BJ (cell line): ENCODE measurements at regions not wholly inside any gene's neighbourhood (a gene's known extent, or its start where the extent isn't known, plus 50 kb on each side); places are given as distances from the start of the nearest gene placed in this dataset.

ENCODE experiments used
- CTCF ChIA-PET: fragments of 350-600 bp; formaldehyde crosslinking; extraction: SDS; loops from one replicate; lab custom pipeline; 2021; ENCODE audit warnings: antibody characterized with exemption, inconsistent platforms; lab: Yijun Ruan, JAX
- POLR2A ChIA-PET: fragments of 300-600 bp; sonication (Branson Sonifier 250); formaldehyde crosslinking; extraction: SDS; loops from one replicate; lab custom pipeline; 2021; ENCODE audit warnings: antibody characterized with exemption; lab: Charles Lee
- DNase-seq: peaks from one replicate; pipeline ENCODE4 v3.0.0-alpha.2; 2011; ENCODE audit warnings: low read depth
- H3K27me3 ChIP-seq: 2 replicates; pipeline ENCODE4 v1.6.0; 2011; ENCODE audit warnings: low read length; ENCODE audit not compliant: control insufficient read depth, insufficient read depth
- H3K36me3 ChIP-seq: 2 replicates; pipeline ENCODE4 v1.5.1; 2011; ENCODE audit warnings: low read length; ENCODE audit not compliant: control insufficient read depth, insufficient read depth
- H3K4me3 ChIP-seq: 2 replicates; pipeline ENCODE4 v1.5.1; 2011; ENCODE audit warnings: low read depth, mild to moderate bottlenecking, control low read depth, low read length
- TF ChIP-seq, protein P1 (sequence below): IDR thresholded peaks from 2 replicates; pipeline ENCODE4 v1.5.1; 2011; ENCODE audit warnings: low read depth, mild to moderate bottlenecking, control low read depth, inconsistent platforms, low read length, moderate library complexity; ENCODE audit not compliant: insufficient read depth

DNA sequence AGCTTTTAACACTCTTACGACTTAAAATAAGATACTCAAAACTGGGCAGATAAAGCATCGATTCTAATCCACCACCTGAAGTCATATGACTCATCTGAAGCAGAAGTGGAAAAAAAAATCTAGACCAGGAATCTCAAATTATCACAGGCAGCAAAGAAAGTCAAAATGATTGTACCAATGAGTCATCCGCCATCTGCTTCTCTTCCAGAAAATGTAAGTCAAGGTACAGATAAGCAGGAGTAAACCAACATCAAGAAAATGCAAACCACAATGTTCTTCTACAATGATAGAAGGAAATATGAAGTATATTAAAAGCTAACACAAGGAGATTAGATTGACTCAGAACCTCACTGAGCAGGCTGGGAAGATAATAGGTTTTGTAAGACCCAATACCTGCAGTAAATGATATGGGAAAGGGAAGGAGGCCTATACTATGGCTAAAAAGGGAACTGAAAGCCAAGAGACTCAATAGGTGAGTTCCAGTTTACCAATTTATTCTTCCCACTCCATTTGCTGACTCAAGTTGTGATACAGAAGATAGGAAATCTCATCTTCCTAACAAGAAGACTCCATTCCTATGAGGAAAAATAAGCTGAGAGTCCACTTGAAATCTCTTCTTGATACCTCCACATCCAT, 88.4 kb upstream of the TET2 start:
- Histone ChIP-seq H3K27me3 (no peaks in the 10 kb centered on the region), H3K36me3 (no peaks in the 10 kb centered on the region), H3K4me3 (no peak overlapping the region)
- ChIA-PET POLR2A (no interaction called here), CTCF (interaction anchor here (1.3 kb wide), 1 partner anchor 13 kb away, joined by 3 read pairs; no protein-coding TSS in a partner anchor)
- TF ChIP-seq, protein P1, sequence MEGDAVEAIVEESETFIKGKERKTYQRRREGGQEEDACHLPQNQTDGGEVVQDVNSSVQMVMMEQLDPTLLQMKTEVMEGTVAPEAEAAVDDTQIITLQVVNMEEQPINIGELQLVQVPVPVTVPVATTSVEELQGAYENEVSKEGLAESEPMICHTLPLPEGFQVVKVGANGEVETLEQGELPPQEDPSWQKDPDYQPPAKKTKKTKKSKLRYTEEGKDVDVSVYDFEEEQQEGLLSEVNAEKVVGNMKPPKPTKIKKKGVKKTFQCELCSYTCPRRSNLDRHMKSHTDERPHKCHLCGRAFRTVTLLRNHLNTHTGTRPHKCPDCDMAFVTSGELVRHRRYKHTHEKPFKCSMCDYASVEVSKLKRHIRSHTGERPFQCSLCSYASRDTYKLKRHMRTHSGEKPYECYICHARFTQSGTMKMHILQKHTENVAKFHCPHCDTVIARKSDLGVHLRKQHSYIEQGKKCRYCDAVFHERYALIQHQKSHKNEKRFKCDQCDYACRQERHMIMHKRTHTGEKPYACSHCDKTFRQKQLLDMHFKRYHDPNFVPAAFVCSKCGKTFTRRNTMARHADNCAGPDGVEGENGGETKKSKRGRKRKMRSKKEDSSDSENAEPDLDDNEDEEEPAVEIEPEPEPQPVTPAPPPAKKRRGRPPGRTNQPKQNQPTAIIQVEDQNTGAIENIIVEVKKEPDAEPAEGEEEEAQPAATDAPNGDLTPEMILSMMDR: no peak
- DNase-seq: no peak

DNA sequence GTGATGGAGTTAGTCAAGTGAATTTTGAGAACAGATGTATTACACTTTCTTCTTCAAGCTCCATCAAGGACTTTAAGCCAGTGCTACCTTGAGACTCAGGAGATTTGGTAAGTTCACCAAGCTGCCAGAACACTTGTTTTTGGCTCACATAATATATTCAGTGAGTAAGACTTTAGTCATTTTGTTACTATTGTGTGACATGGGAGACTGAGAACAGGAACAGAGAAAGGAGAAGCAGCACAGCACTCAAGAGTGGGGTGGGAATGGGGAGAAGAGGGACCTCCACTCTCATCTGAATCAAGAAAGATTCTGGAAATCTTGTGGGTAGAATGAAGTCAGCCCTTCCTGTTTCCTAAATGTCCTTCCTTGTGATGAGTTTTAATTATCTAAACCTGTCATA, 87.3 kb upstream of the TET2 start:
- POLR2A ChIA-PET: no interaction called here
- TF ChIP-seq, protein P1: no peak
- DNase-seq: no peak
- H3K4me3 ChIP-seq: no peak overlapping the region
- no peaks in the 10 kb centered on the region for H3K27me3 ChIP-seq
- no peaks in the 10 kb centered on the region for H3K36me3 ChIP-seq
- CTCF ChIA-PET: no interaction called here

DNA sequence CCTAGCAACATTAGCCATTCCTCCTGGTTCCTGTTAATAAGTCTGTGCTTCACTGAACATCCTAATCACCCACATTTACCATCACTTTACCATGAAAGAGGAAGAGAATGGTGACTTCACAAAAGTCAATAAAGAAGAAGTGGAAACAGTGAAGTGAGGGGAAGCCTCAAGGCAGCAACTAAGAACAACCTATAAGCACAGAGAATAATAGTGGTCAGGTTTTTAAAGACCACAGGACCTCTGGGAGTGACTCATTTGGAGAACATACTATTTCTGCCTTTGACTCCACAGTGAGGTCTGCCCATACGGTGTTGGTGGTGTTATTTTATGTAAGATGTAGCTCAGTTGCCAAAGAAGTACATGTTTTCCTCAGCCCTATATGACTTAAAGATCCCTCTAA, 86.0 kb upstream of the TET2 start:
- ChIA-PET POLR2A (no interaction called here), CTCF (no interaction called here)
- Histone ChIP-seq H3K4me3 (no peak overlapping the region), H3K27me3 (no peaks in the 10 kb centered on the region), H3K36me3 (no peaks in the 10 kb centered on the region)
- no peak for DNase-seq
- TF ChIP-seq, protein P1: no peak

DNA sequence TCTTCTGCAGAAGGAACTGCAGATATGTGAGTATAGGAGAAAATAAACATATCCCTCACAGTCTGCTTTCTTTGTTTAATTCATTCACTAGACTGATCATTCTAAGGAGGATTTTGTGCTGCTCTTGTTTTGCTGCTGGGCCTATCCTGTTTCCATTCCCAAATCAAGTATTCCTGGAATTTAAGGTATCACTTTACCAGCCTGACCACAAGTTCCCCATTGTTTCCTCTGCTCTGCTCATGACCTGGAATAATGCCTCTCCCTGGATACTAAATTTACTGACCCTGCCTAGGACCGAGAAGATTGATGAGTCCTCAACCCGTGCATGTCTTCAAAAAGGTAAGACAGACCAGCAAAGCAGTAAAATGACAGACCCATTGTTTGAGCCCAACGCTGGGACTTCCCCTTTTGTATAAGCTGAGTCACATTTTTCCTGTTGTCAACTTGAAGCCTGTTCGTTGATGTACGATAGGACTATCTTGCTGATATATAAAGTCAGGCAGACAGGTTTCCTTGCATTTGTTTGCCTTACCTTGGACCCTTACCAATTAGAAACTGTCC, 85.5 kb upstream of the TET2 start:
- Histone ChIP-seq H3K27me3 (no peaks in the 10 kb centered on the region), H3K36me3 (no peaks in the 10 kb centered on the region), H3K4me3 (no peak overlapping the region)
- TF ChIP-seq, protein P1: no peak
- DNase-seq: no peak
- POLR2A ChIA-PET: no interaction called here
- CTCF ChIA-PET: no interaction called here

DNA sequence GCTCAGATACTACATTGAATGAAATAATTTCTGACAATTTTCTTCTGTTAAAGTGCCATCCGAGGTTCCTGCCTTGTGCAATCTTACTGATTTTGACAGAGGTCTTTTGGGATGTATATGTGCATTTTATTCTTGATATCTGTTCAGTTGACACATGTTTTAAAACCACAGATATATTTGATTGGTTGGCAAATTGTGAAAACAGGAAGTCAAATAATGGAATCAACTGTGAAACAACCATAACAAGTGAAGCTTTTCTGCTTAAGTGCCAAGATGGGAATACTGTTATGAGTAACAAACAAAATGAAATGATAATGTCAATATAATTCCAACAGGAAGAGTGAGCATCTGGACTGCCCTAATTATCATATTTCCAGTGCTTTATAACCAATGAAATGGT, 84.9 kb upstream of the TET2 start:
- ChIA-PET CTCF (no interaction called here), POLR2A (no interaction called here)

More for the DNA sequence above, 84.9 kb upstream of the TET2 start:
- Histone ChIP-seq H3K36me3 (no peaks in the 10 kb centered on the region), H3K4me3 (no peak overlapping the region), H3K27me3 (no peaks in the 10 kb centered on the region)
- TF ChIP-seq, protein P1: no peak
- DNase-seq: no peak
